NCI-H82 treated with DMSO at 0.1 percent for 48 hours (cell line): ENCODE measurements at regions not wholly inside any gene's neighbourhood (a gene's known extent, or its start where the extent isn't known, plus 50 kb on each side); places are given as distances from the start of the nearest gene placed in this dataset.

Experiments used
- DNase-seq: peaks from one replicate; lab custom pipeline; 2025; ENCODE audit not compliant: unreplicated experiment; lab: John Stamatoyannopoulos, UW

GRCh38 chr17:413706-414380, 61.2 kb upstream of the RPH3AL start:
- DNase-seq: no peak

GRCh38 chr17:413016-413350, 60.4 kb upstream of the RPH3AL start:
- no peak for DNase-seq

GRCh38 chr17:412211-413015, 59.8 kb upstream of the RPH3AL start:
- peak; percentile 15 for DNase-seq

GRCh38 chr17:411421-412120, 59.0 kb upstream of the RPH3AL start:
- no peak for DNase-seq

- no peak for DNase-seq
Observed at GRCh38 chr17:410543-411401, 58.2 kb upstream of the RPH3AL start.

GRCh38 chr17:409848-410542, 57.4 kb upstream of the RPH3AL start:
- peak; percentile 100 for DNase-seq

GRCh38 chr17:409308-409847, 56.8 kb upstream of the RPH3AL start:
- no peak for DNase-seq

- no peak for DNase-seq
Observed at GRCh38 chr17:404703-405102, 52.1 kb upstream of the RPH3AL start.
